Activated CD4-positive, alpha-beta memory T cell treated with anti-CD3 and anti-CD28 coated beads, Interleukin-2, amount 10 ng/mL, durations not matched to agents 7 days and 5 days (primary cell): ENCODE measurements at regions not wholly inside any gene's neighbourhood (a gene's known extent, or its start where the extent isn't known, plus 50 kb on each side); places are given as distances from the start of the nearest gene placed in this dataset.

Experiments
- CTCF ChIA-PET: fragments of 350-600 bp; sonication (Branson Sonifier 250); formaldehyde crosslinking; loops from one replicate; lab custom pipeline; 2021; ENCODE audit warnings: antibody characterized with exemption, inconsistent platforms; lab: Charles Lee
- POLR2A ChIA-PET: fragments of 350-600 bp; sonication (Branson Sonifier 250); formaldehyde crosslinking; loops from one replicate; lab custom pipeline; 2021; ENCODE audit warnings: antibody characterized with exemption; lab: Charles Lee
- DNase-seq: peaks from one replicate; pipeline ENCODE4 v3.0.0-alpha.2; 2020
- H3K27ac Mint-ChIP-seq: one replicate; pipeline ENCODE4 v1.8.0; 2021; ENCODE audit warnings: mild to moderate bottlenecking, mixed read lengths
- H3K27me3 Mint-ChIP-seq: one replicate; pipeline ENCODE4 v1.8.0; 2021; ENCODE audit warnings: mixed read lengths
- H3K36me3 Mint-ChIP-seq: one replicate; pipeline ENCODE4 v1.8.0; 2021; ENCODE audit warnings: low read depth, mixed read lengths
- H3K4me1 Mint-ChIP-seq: one replicate; pipeline ENCODE4 v1.8.0; 2021; ENCODE audit warnings: mixed read lengths
- H3K4me3 Mint-ChIP-seq: one replicate; pipeline ENCODE4 v1.8.0; 2021; ENCODE audit warnings: mild to moderate bottlenecking, mixed read lengths
- H3K9me3 Mint-ChIP-seq: one replicate; pipeline ENCODE4 v1.8.0; 2021; ENCODE audit warnings: mixed read lengths

DNA sequence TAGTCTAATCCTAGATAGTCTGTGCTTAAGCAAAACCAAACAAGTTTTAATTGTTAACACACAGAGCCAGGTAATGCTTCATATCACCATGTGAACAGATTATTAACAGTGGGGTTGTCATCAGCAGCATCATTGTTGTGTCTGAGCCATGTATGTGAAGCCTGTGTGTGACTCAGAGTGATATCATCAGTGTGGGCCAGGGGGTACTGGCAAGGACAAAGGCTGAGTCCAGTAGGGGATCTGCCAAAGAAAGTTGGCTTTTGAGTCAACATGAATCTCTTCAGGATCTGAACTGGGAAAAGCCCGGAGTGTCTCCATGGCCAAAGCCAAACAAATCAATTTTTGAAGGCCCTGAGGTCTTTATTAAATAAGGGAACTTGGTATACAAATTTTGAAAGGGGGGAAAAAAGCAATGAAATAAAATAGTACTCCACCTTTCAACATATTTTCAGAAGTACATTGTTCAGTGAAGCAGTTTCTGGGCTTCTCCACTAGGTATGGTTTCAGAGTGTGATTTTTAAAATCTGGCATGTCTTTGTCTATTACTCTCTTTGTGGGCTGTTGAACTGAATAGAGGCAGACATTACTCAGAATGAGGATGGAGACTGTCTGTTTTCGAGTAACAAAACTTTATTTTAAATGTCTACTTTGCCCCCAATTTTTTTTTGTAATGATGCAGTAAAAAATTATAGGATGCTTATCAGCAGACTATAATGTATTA lies 444.2 kb upstream of the JAG1 start:
- no peak overlapping the region for H3K27ac Mint-ChIP-seq
- H3K9me3 Mint-ChIP-seq = no peaks in the 10 kb centered on the region
- no peak overlapping the region for H3K4me3 Mint-ChIP-seq
- no peaks in the 10 kb centered on the region for H3K27me3 Mint-ChIP-seq
- no peak for DNase-seq
- H3K4me1 Mint-ChIP-seq = no peaks in the 10 kb centered on the region
- H3K36me3 Mint-ChIP-seq = no peaks in the 10 kb centered on the region
- ChIA-PET CTCF (no interaction called here), POLR2A (no interaction called here)

DNA sequence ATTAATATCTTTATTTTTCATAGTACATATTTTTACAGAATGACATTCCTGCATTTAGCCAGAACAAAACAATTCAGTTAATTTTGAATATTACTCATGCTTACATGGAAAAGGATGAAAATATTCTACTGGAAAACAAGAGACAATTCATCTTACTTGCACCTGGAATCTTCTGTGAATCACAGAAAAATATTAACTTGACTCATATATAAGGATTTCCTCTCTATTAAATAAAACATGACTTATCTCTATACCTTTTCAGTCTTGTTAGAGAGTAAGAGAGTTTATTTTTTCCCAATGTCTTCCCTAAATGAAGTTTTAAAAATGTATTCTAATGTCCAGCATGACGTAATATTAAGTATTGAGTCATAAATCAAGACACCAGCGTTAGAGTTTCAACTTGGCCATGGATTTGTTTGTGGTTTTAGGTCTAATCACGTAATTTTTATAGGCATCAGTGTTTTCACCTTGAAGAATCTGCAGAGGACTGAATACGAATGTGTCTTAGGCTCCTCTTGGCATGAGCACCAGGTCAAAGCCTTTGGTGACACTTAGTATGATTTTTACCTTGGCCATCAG lies 445.1 kb upstream of the JAG1 start:
- Mint-ChIP-seq H3K9me3 (no peaks in the 10 kb centered on the region), H3K4me1 (no peaks in the 10 kb centered on the region), H3K4me3 (no peak overlapping the region), H3K27ac (no peak overlapping the region), H3K36me3 (no peaks in the 10 kb centered on the region), H3K27me3 (no peaks in the 10 kb centered on the region)
- CTCF ChIA-PET = no interaction called here
- DNase-seq = no peak
- POLR2A ChIA-PET = no interaction called here

DNA sequence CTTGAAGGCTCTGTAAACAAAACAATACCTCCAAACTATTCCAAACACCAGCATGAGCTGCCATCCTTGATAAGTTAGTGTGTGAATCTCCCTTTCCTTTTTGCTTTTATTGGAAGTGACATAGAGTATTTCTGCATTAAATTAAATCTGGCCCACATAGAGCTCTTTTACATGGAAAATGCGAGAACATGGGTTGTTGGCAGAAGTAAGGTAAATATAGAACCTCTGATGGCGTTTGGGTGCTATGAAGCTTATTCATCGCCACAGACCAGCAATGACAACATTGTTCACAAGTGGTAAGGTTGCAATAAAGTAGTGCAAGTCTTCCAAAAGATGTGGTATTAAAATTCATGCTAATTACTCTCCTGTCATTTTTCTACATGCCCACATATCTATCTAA lies 445.8 kb upstream of the JAG1 start:
- DNase-seq = no peak
- Mint-ChIP-seq H3K4me3 (no peak overlapping the region), H3K27ac (no peak overlapping the region), H3K36me3 (no peaks in the 10 kb centered on the region), H3K27me3 (no peaks in the 10 kb centered on the region), H3K4me1 (no peaks in the 10 kb centered on the region), H3K9me3 (no peaks in the 10 kb centered on the region)
- ChIA-PET POLR2A (no interaction called here), CTCF (no interaction called here)

DNA sequence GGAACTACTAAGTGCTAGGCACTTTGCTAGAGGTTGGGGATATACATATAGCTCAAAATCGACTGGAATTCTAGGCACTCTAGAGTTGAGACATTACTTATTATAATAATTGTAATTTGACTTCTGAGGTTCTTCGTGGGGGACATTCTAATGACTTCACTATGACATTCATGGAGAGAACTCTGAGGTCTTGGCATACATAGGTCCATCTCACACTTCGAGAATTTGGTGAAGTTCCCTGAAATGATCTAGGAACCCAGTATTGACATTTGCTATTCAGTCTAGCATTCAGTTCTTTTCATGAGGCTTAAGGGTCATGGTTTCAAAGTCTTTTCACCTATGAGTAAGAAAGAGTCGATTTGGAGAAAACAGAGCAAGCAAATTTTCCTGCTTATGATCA lies 446.6 kb upstream of the JAG1 start:
- Mint-ChIP-seq H3K36me3 (no peaks in the 10 kb centered on the region), H3K9me3 (no peaks in the 10 kb centered on the region), H3K4me3 (no peak overlapping the region), H3K4me1 (no peaks in the 10 kb centered on the region), H3K27me3 (no peaks in the 10 kb centered on the region), H3K27ac (no peak overlapping the region)
- ChIA-PET POLR2A (no interaction called here), CTCF (no interaction called here)
- DNase-seq = no peak

DNA sequence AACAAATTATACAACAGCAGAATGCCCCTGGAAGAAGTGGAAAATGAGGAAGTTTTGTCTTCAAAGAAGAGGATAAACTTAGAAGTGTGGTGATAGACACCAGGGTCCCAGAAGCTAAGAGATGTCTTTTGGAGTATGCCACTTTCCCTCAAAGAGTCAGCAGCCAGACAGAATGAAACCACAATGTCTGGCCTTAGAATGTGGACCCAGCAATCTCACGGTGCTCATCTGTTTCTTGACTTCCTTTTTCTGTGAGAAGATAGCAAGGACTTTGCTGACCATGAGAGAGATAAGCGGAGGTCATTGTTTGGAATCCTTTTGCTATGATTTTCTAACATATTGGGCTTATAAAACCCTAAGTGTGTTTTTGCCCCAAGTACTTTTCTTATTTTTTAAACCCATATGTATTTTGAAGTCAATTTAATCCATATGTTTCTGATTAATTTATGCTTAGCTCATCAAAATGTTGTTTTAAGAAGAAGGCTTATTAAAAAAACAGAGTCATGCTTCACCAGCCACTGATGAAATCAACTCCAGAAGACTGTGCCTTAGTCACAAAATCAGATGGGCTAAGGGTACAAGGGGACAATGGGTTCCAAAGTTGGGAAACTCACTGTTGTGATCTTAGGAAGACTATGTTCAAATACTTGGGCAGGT lies 451.2 kb upstream of the JAG1 start:
- H3K4me3 Mint-ChIP-seq = no peak overlapping the region
- POLR2A ChIA-PET = no interaction called here
- H3K36me3 Mint-ChIP-seq = no peaks in the 10 kb centered on the region
- no peak for DNase-seq
- H3K27ac Mint-ChIP-seq = no peak overlapping the region
- CTCF ChIA-PET = no interaction called here
- no peaks in the 10 kb centered on the region for H3K27me3 Mint-ChIP-seq
- no peaks in the 10 kb centered on the region for H3K4me1 Mint-ChIP-seq
- peaks cover 4% of the 10 kb centered on the region for H3K9me3 Mint-ChIP-seq

DNA sequence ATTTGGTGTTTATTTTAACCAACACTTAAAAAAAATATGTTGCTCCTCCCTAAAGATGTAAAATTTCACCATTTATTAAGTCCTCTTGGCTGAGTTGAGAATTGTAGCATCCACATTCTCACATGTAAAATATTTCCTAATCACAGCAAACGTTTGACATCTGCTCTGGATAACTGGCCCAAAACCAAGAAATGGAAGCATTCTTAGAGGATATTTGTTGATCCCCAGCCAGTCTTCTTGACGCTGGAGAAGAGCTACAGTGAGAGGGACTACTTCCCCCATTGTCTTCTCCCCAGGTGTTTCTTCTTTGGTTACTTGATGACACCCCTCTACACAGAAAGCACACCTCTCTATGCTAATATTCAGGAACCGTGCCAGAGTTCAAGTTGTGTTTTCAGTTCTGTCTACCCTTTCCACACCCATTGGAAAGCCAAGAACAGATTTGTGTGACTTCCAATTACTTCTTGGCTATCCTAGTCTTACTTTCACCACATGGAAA lies 454.5 kb upstream of the JAG1 start:
- Mint-ChIP-seq H3K27me3 (no peaks in the 10 kb centered on the region), H3K9me3 (peaks cover 11% of the 10 kb centered on the region), H3K4me3 (no peak overlapping the region), H3K27ac (no peak overlapping the region), H3K4me1 (no peaks in the 10 kb centered on the region), H3K36me3 (no peaks in the 10 kb centered on the region)
- CTCF ChIA-PET = no interaction called here
- DNase-seq = no peak
- POLR2A ChIA-PET = no interaction called here

DNA sequence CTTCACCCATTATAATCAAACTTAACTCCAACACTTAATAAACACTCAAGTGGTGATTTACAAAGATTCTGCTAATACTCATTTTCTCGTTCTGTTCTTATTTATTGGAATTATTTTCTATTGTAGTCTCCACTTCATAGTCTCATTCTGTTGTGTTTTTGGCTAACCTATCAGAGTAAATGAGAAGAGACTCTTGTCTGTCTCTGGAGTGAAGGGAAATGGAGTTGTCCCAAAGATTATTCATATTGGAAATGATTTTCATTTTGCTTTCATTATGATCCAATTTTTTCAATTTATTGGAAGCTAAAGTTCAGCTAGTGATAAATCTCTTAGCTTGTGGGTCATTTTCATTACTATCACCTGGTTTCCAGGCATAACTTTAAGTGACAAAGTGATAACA lies 454.9 kb upstream of the JAG1 start:
- CTCF ChIA-PET = no interaction called here
- H3K27ac Mint-ChIP-seq = no peak overlapping the region
- H3K36me3 Mint-ChIP-seq = no peaks in the 10 kb centered on the region
- H3K27me3 Mint-ChIP-seq = no peaks in the 10 kb centered on the region
- H3K9me3 Mint-ChIP-seq = peaks cover 11% of the 10 kb centered on the region
- no peak for DNase-seq
- no peaks in the 10 kb centered on the region for H3K4me1 Mint-ChIP-seq
- POLR2A ChIA-PET = no interaction called here
- no peak overlapping the region for H3K4me3 Mint-ChIP-seq

DNA sequence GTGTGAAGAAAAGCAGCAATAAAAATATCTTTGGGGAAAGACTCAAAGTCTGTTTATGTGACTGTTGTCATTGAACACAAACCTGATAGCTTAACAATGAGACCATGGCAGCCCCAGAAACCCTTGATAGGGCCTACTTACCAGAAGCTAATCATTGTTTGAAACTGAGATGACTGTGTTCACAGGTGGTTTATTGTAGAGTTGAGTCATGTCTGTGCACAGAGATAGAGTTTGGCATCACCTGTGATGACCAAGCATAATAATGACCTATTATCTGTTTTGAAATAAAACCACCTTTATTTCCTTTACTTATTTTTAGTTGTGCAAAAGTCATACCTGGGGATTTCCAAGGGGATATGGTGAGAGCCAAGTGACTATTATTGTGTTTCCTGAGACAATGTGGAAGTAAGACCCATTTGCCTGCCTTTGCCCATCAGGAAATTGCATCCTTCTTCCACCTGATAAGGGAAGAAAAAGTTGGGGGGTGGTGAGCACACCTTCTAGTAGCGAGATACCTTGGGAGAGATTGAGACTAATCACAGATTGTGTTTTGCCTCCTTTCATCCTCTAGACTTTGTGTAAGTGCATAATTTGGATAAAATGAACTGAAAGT lies 456.9 kb upstream of the JAG1 start:
- POLR2A ChIA-PET = no interaction called here
- H3K27me3 Mint-ChIP-seq = no peaks in the 10 kb centered on the region
- no peak overlapping the region for H3K4me3 Mint-ChIP-seq
- H3K27ac Mint-ChIP-seq = no peak overlapping the region
- CTCF ChIA-PET = no interaction called here
- no peaks in the 10 kb centered on the region for H3K4me1 Mint-ChIP-seq
- DNase-seq = no peak
- peaks cover 12% of the 10 kb centered on the region for H3K9me3 Mint-ChIP-seq
- no peaks in the 10 kb centered on the region for H3K36me3 Mint-ChIP-seq

DNA sequence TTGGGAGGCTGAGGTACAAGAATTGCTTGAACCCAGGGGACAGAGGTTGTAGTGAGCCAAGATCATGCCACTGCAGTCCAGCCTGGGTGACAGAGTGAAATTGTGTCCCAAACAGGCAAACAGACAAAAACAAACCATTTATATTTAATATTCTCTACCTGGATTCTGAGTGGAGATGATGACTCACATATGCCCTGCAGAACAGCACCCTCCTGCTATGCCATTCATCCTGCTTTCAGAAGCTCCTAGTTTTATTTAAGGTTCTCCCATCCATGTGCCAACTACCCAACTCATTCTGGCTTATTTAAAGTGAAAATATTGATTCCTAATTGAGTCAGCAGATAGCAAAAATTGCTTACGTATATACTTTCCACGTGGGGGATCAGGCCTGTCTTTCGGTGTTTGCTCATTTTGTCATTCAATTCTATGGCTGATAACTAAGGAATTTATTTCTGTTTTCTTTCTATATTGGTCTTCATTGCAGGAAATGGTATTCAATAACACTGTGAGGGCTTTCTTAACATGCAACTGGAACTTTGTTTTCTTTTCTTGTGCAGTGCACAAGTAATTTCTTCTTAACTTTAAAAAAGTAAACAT lies 459.1 kb upstream of the JAG1 start:
- Mint-ChIP-seq H3K27ac (no peak overlapping the region), H3K4me1 (no peaks in the 10 kb centered on the region), H3K36me3 (no peaks in the 10 kb centered on the region), H3K4me3 (no peak overlapping the region), H3K27me3 (no peaks in the 10 kb centered on the region), H3K9me3 (peaks cover 9% of the 10 kb centered on the region)
- DNase-seq = no peak
- POLR2A ChIA-PET = no interaction called here
- CTCF ChIA-PET = no interaction called here

DNA sequence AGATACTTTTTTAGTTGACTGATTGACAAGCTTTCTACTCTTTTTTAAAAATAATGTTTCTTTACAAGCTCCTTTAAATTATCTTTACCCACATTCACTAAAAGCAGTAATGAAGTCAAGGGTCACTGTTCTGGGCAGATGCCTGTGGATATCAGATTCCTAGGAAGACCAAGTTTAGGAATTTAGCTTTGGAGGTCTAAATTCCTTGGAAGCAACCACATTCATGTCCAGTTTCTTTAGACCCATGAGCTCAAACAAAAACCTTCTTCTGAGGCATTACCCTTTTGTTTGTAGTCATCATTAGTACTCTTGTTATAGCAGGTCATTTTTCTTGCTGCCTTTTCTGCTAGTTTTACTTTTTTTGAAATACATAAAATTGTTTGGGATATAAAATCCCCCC lies 462.9 kb upstream of the JAG1 start:
- DNase-seq = no peak
- H3K27me3 Mint-ChIP-seq = no peaks in the 10 kb centered on the region
- no peak overlapping the region for H3K4me3 Mint-ChIP-seq
- ChIA-PET CTCF (no interaction called here), POLR2A (no interaction called here)
- H3K27ac Mint-ChIP-seq = no peak overlapping the region
- peaks cover 2% of the 10 kb centered on the region for H3K9me3 Mint-ChIP-seq
- H3K36me3 Mint-ChIP-seq = no peaks in the 10 kb centered on the region
- no peaks in the 10 kb centered on the region for H3K4me1 Mint-ChIP-seq

DNA sequence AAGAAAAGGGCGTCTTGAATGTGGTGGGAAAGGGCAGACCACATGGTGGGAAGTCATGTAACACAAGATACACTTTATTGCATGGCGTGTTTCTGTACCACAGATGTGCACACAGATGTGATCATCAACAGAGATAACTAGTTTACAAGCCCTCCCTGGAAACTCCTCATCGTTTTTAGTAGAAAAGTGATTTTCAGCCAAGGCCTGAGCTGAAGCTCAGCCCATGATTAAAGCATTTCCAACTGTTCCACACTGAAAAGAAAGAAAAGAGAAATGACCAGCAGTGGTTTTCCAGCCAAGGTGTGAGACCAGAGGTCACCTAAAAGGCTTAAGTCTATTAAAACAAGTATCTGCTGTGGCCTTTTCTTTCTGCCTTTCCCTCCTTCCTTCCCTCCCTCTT lies 463.9 kb upstream of the JAG1 start:
- no peaks in the 10 kb centered on the region for H3K4me1 Mint-ChIP-seq
- ChIA-PET POLR2A (no interaction called here), CTCF (no interaction called here)
- H3K9me3 Mint-ChIP-seq = peaks cover 8% of the 10 kb centered on the region
- no peak for DNase-seq
- no peak overlapping the region for H3K4me3 Mint-ChIP-seq
- H3K36me3 Mint-ChIP-seq = no peaks in the 10 kb centered on the region
- H3K27me3 Mint-ChIP-seq = no peaks in the 10 kb centered on the region
- H3K27ac Mint-ChIP-seq = no peak overlapping the region

DNA sequence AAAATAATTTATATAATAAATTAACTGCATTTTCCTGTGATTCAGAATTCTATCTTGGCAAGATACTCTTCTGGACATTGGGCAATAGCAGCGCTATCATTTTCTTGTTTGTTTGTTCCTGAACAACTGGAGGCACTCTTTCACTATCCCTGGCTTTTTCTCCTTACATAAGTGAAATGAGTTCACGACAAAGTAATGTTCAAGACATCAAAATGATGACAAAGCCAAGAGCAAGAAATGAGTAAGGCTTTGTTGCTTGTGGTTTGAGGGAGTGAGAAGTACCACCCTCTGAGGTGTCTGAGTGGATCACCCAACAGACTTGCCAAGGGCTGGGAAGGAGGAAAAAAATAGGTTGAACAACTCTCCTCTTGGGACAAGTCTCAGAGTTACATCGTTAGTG lies 466.6 kb upstream of the JAG1 start:
- Mint-ChIP-seq H3K4me1 (no peaks in the 10 kb centered on the region), H3K27ac (no peak overlapping the region), H3K27me3 (no peaks in the 10 kb centered on the region), H3K36me3 (no peaks in the 10 kb centered on the region), H3K4me3 (no peak overlapping the region), H3K9me3 (peaks cover 7% of the 10 kb centered on the region)
- ChIA-PET POLR2A (no interaction called here), CTCF (no interaction called here)
- no peak for DNase-seq

DNA sequence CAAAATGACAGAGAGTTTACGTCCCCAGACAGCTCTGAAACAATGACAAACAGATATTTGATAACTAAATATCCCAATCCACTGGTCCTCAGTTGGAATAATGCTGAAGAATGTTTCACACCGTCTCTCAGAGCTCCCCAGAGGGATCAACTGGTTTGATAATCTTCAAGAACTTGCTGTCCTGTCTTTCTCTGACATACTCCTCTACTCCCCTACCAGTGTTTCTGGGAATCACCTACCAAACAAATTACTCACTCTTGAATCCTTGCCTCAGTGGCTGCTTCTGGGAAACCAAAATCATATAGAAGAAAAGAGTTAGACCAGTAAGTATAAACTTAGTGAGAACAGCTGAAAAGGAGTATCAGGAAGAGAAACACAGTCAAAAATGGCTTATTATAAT lies 469.7 kb upstream of the JAG1 start:
- ChIA-PET POLR2A (no interaction called here), CTCF (no interaction called here)
- no peak for DNase-seq
- H3K4me3 Mint-ChIP-seq = no peak overlapping the region
- no peaks in the 10 kb centered on the region for H3K4me1 Mint-ChIP-seq
- no peaks in the 10 kb centered on the region for H3K36me3 Mint-ChIP-seq
- no peaks in the 10 kb centered on the region for H3K27me3 Mint-ChIP-seq
- H3K27ac Mint-ChIP-seq = no peak overlapping the region
- H3K9me3 Mint-ChIP-seq = peaks cover 7% of the 10 kb centered on the region
